ENCODE measurements at regions not wholly inside any gene's neighbourhood (a gene's known extent, or its start where the extent isn't known, plus 50 kb on each side); places are given as distances from the start of the nearest gene placed in this dataset.
"Not testable (repeated sequence)": the region's sequence is repeated elsewhere in the genome, so short reads cannot be mapped to it uniquely, and the experiment has no call there.

- Histone ChIP-seq H3K9me3 (peaks cover 0 to 15% of the 10 kb centered on the region in 2 donors), H3K27ac (no peak overlapping the region), H3K27me3 (no peaks in the 10 kb centered on the region), H3K4me1 (no peaks in the 10 kb centered on the region), H3K4me3 (no peak overlapping the region), H3K36me3 (no peaks in the 10 kb centered on the region)
- TF ChIP-seq CTCF (IDR thresholded peaks at IDR 0.05), result no peak
- no peak for TF ChIP-seq POLR2AphosphoS5 (IDR thresholded peaks at IDR 0.05)
- TF ChIP-seq POLR2A (IDR thresholded peaks at IDR 0.05), result no peak
- intact Hi-C loops (cut with DNase I; ENCODE audit: low total_unique reads), result loop anchor here (5.0 kb wide), 1 partner anchor 585 kb away; no protein-coding TSS in a partner anchor
- no peak for DNase-seq (ENCODE audit: low spot score in 2 of 2)
These were observed 121.1 kb upstream of the KCNJ3 start for GRCh38 chr2:154577390-154577789.

DNA sequence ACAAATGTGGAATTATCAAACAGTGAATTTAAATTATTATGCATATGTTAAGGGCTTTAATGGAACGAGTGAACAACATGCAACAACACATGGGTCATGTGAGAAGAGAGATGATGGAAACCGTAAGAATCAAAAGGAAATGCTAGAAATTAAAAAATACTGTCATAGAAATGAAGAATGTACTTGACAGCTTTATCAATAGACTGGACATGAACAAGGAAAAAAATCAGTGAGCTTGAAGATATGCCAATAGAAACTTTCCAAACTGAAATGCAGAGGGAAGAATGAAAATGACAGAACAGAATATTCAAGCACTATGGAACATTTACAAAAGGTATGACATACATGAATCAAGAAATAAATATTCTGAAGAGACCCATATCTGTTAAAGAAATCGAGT lies 117.7 kb upstream of the KCNJ3 start:
- no peaks in the 10 kb centered on the region for H3K4me1 ChIP-seq
- intact Hi-C loops (cut with DNase I; ENCODE audit: low total_unique reads), result loop anchor here (2.0 kb wide), 1 partner anchor 60 kb away; no protein-coding TSS in a partner anchor

GRCh38 chr2:154582694-154583093 lies 115.8 kb upstream of the KCNJ3 start:
- intact Hi-C loops (cut with DNase I; ENCODE audit: low total_unique reads); H3K27me3 ChIP-seq; H3K36me3 ChIP-seq; H3K4me3 ChIP-seq; H3K4me1 ChIP-seq; DNase-seq (ENCODE audit: low spot score in 2 of 2); H3K27ac ChIP-seq: not testable (repeated sequence)
- peaks cover 0 to 15% of the 10 kb centered on the region in 2 donors for H3K9me3 ChIP-seq

More for the DNA sequence above, 117.7 kb upstream of the KCNJ3 start:
- no peaks in the 10 kb centered on the region for H3K27me3 ChIP-seq
- no peak overlapping the region for H3K27ac ChIP-seq
- no peak for TF ChIP-seq POLR2AphosphoS5 (IDR thresholded peaks at IDR 0.05)
- TF ChIP-seq CTCF (IDR thresholded peaks at IDR 0.05), result no peak
- TF ChIP-seq POLR2A (IDR thresholded peaks at IDR 0.05), result no peak
- H3K9me3 ChIP-seq, result peaks cover 0 to 15% of the 10 kb centered on the region in 2 donors
- DNase-seq (ENCODE audit: low spot score in 2 of 2), result no peak
- no peaks in the 10 kb centered on the region for H3K36me3 ChIP-seq
- H3K4me3 ChIP-seq, result no peak overlapping the region

DNA sequence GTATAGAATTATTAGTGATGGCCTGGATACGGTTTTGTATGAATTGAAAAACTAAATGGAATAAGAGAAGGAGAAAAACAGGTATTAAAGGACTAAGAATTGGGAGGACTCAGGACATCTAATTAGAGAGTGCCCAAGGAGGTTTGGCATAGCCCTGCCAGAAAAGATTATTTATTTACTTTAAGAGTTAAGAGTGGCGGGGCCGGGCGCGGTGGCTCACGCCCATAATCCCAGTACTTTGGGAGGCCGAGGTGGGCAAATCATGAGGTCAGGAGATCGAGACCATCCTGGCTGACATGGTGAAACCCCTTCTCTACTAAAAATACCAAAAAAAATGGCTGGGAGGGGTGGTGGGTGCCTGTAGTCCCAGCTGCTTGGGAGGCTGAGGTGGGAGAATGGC lies 115.2 kb upstream of the KCNJ3 start:
- DNase-seq (ENCODE audit: low spot score in 2 of 2); H3K27ac ChIP-seq; H3K4me3 ChIP-seq; H3K27me3 ChIP-seq; H3K4me1 ChIP-seq; intact Hi-C loops (cut with DNase I; ENCODE audit: low total_unique reads); H3K36me3 ChIP-seq: not testable (repeated sequence)
- H3K9me3 ChIP-seq, result peaks cover 0 to 15% of the 10 kb centered on the region in 2 donors

DNA sequence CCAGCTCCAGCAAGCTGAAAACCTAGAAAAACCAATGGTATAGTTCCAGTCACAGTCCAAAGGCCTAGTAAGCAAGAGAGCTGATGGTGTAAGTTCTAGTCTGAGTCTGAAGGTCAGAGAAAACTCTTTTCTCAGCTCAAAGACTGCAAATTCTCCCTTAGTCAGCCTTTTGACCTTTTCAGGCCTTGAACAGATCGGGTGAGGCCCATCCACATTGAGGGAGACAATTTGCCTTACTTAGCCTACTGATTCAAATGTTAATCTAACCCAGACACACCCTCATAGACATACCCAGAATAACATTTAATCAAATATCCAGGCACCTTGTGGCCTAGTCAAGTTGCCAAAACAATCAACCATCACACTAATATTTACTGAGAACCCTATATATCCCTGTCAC lies 110.8 kb upstream of the KCNJ3 start:
- no peak for DNase-seq (ENCODE audit: low spot score in 2 of 2)
- no peaks in the 10 kb centered on the region for H3K9me3 ChIP-seq
- TF ChIP-seq CTCF (IDR thresholded peaks at IDR 0.05) (no peak), POLR2AphosphoS5 (IDR thresholded peaks at IDR 0.05) (no peak), POLR2A (IDR thresholded peaks at IDR 0.05) (no peak)
- H3K4me1 ChIP-seq, result no peaks in the 10 kb centered on the region
- intact Hi-C loops (cut with DNase I; ENCODE audit: low total_unique reads), result no loop called here
- H3K27ac ChIP-seq, result no peak overlapping the region
- no peaks in the 10 kb centered on the region for H3K27me3 ChIP-seq
- H3K36me3 ChIP-seq, result no peaks in the 10 kb centered on the region
- H3K4me3 ChIP-seq, result no peak overlapping the region

DNA sequence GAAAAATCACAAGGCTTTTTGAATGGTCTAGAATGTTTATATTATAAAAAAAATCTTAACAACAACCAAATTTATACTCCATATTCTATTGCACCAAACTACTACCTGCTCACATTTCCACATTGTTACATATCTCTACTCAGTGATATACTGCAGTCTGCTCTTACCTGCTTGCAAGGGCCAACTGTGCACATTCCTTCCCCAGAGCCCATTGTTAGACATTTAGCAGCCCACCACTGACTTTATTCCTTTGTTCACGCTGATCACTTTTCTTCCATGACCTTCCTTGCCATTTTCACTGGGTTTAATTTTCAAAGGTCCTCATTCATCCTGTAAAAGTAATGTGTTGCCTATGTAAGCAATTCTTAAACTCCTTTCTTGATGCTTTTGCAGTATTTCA lies 109.7 kb upstream of the KCNJ3 start:
- Histone ChIP-seq H3K27ac (no peak overlapping the region), H3K4me3 (no peak overlapping the region), H3K27me3 (no peaks in the 10 kb centered on the region), H3K4me1 (no peaks in the 10 kb centered on the region), H3K9me3 (no peaks in the 10 kb centered on the region), H3K36me3 (no peaks in the 10 kb centered on the region)
- TF ChIP-seq POLR2AphosphoS5 (IDR thresholded peaks at IDR 0.05) (no peak), CTCF (IDR thresholded peaks at IDR 0.05) (no peak), POLR2A (IDR thresholded peaks at IDR 0.05) (no peak)
- intact Hi-C loops (cut with DNase I; ENCODE audit: low total_unique reads), result no loop called here
- DNase-seq (ENCODE audit: low spot score in 2 of 2), result no peak
